ENCODE measurements at regions not wholly inside any gene's neighbourhood (a gene's known extent, or its start where the extent isn't known, plus 50 kb on each side); places are given as distances from the start of the nearest gene placed in this dataset.

- no peak for DNase-seq (ENCODE audit: low read depth, low spot score)
- ChIA-PET CTCF (no interaction called here), POLR2A (no interaction called here)
- Histone ChIP-seq H3K9me3 (ENCODE audit: control insufficient read depth, insufficient read depth, low read length) (peaks cover 16% of the 10 kb centered on the region; the same call in 1 of the 2 replicates), H3K4me3 (ENCODE audit: low read depth, low read length) (no peak overlapping the region), H3K27me3 (ENCODE audit: control insufficient read depth, insufficient read depth, low read length) (no peaks in the 10 kb centered on the region), H3K27ac (ENCODE audit: low read depth, low read length) (no peak overlapping the region)
- TF ChIP-seq CTCF (IDR thresholded peaks at IDR 0.05; ENCODE audit: low read depth, low read length) = no peak
These were observed 275.0 kb downstream of the CBLN4 start for GRCh38 chr20:55730321-55730720.

GRCh38 chr20:55714736-55715135 lies 290.6 kb downstream of the CBLN4 start:
- ChIA-PET POLR2A (no interaction called here), CTCF (no interaction called here)
- H3K4me3 ChIP-seq (ENCODE audit: low read depth, low read length) = no peak overlapping the region
- no peak for DNase-seq (ENCODE audit: low read depth, low spot score)
- no peak for TF ChIP-seq CTCF (IDR thresholded peaks at IDR 0.05; ENCODE audit: low read depth, low read length)
- H3K27me3 ChIP-seq (ENCODE audit: control insufficient read depth, insufficient read depth, low read length) = no peaks in the 10 kb centered on the region
- peaks cover 17% of the 10 kb centered on the region for H3K9me3 ChIP-seq (ENCODE audit: control insufficient read depth, insufficient read depth, low read length)
- no peak overlapping the region for H3K27ac ChIP-seq (ENCODE audit: low read depth, low read length)

- DNase-seq (ENCODE audit: low read depth, low spot score) = no peak
- H3K27ac ChIP-seq (ENCODE audit: low read depth, low read length) = no peak overlapping the region
- no peaks in the 10 kb centered on the region for H3K27me3 ChIP-seq (ENCODE audit: control insufficient read depth, insufficient read depth, low read length)
- ChIA-PET CTCF (no interaction called here), POLR2A (no interaction called here)
- no peak for TF ChIP-seq CTCF (IDR thresholded peaks at IDR 0.05; ENCODE audit: low read depth, low read length)
- H3K9me3 ChIP-seq (ENCODE audit: control insufficient read depth, insufficient read depth, low read length) = peaks cover 17% of the 10 kb centered on the region
- H3K4me3 ChIP-seq (ENCODE audit: low read depth, low read length) = no peak overlapping the region
These were observed 291.2 kb downstream of the CBLN4 start for GRCh38 chr20:55714082-55714481.

GRCh38 chr20:55704458-55704857 lies 300.9 kb downstream of the CBLN4 start:
- POLR2A ChIA-PET = no interaction called here
- peaks cover 2% of the 10 kb centered on the region for H3K9me3 ChIP-seq (ENCODE audit: control insufficient read depth, insufficient read depth, low read length)
- H3K27me3 ChIP-seq (ENCODE audit: control insufficient read depth, insufficient read depth, low read length) = no peaks in the 10 kb centered on the region
- TF ChIP-seq CTCF (IDR thresholded peaks at IDR 0.05; ENCODE audit: low read depth, low read length) = no peak
- no peak overlapping the region for H3K4me3 ChIP-seq (ENCODE audit: low read depth, low read length)
- DNase-seq (ENCODE audit: low read depth, low spot score) = no peak
- H3K27ac ChIP-seq (ENCODE audit: low read depth, low read length) = no peak overlapping the region
- CTCF ChIA-PET = no interaction called here

GRCh38 chr20:55701467-55701866 lies 303.9 kb downstream of the CBLN4 start:
- ChIA-PET POLR2A (no interaction called here), CTCF (no interaction called here)
- peaks cover 1% of the 10 kb centered on the region for H3K9me3 ChIP-seq (ENCODE audit: control insufficient read depth, insufficient read depth, low read length)
- DNase-seq (ENCODE audit: low read depth, low spot score) = no peak
- no peaks in the 10 kb centered on the region for H3K27me3 ChIP-seq (ENCODE audit: control insufficient read depth, insufficient read depth, low read length)
- TF ChIP-seq CTCF (IDR thresholded peaks at IDR 0.05; ENCODE audit: low read depth, low read length) = no peak
- no peak overlapping the region for H3K27ac ChIP-seq (ENCODE audit: low read depth, low read length)
- no peak overlapping the region for H3K4me3 ChIP-seq (ENCODE audit: low read depth, low read length)

Measured in AG04450 (cell line).